Rectal smooth muscle tissue (tissue), 1 donor: ENCODE measurements at regions not wholly inside any gene's neighbourhood (a gene's known extent, or its start where the extent isn't known, plus 50 kb on each side); places are given as distances from the start of the nearest gene placed in this dataset.
"Not testable (repeated sequence)": the region's sequence is repeated elsewhere in the genome, so short reads cannot be mapped to it uniquely, and the experiment has no call there.

Source experiments
- H3K27ac ChIP-seq: one replicate; pipeline ENCODE4 v1.7.0; 2013; ENCODE audit warnings: low read depth, low read length, inconsistent platforms
- H3K27me3 ChIP-seq: one replicate; pipeline ENCODE4 v1.7.0; 2013; ENCODE audit warnings: low read length; ENCODE audit not compliant: control insufficient read depth, insufficient read depth
- H3K36me3 ChIP-seq: one replicate; pipeline ENCODE4 v1.7.0; 2013; ENCODE audit warnings: low read length; ENCODE audit not compliant: control insufficient read depth, insufficient read depth
- H3K4me1 ChIP-seq: one replicate; pipeline ENCODE4 v1.7.0; 2013; ENCODE audit warnings: low read length; ENCODE audit not compliant: control insufficient read depth, insufficient read depth
- H3K4me3 ChIP-seq: one replicate; pipeline ENCODE4 v1.7.0; 2013; ENCODE audit warnings: low read length
- H3K9ac ChIP-seq: one replicate; pipeline ENCODE4 v1.7.0; 2013; ENCODE audit warnings: low read length

DNA sequence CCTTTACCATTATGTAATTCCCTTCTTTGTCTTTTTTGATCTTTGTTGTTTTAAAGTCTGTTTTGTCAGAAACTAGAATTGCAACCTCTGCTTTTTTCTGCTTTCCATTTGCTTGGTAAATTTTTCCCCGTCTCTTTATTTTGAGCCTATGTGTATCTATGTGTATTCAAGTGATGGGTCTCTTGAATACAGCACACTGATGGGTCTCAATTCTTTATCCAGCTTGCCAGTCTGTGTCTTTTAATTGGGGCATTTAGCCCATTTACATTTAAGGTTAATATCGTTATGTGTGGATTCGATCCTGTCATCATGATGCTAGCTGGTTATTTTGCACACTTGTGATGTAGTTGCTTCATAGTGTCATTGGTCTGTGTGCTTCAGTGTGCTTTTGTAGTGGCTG, 240.9 kb downstream of the CDH26 start:
- H3K27ac ChIP-seq, H3K36me3 ChIP-seq, H3K4me3 ChIP-seq, H3K4me1 ChIP-seq, H3K9ac ChIP-seq, H3K27me3 ChIP-seq: not testable (repeated sequence)

DNA sequence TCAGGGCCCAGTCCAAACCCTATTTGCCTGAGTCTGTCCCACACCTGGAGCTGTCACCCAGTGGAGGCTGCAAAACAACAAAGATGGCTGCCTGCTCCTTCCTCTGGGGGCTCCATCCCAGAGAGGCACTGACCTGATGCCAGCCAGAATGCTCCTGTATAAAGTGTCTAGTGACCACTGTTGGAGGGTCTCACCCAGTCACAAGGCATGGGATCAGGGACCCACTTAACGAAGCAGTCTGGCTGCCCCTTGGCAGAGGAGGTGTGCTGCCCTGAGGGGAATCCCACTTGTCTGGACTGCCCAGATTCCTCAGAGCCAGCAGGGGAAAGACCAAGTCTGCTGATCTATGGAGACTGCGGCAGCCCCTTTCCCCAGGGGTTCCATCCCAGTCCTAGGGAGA, 241.6 kb downstream of the CDH26 start:
- Histone ChIP-seq H3K27ac (no peak overlapping the region), H3K4me1 (no peaks in the 10 kb centered on the region), H3K9ac (no peak overlapping the region), H3K36me3 (no peaks in the 10 kb centered on the region), H3K4me3 (no peak overlapping the region), H3K27me3 (no peaks in the 10 kb centered on the region)

DNA sequence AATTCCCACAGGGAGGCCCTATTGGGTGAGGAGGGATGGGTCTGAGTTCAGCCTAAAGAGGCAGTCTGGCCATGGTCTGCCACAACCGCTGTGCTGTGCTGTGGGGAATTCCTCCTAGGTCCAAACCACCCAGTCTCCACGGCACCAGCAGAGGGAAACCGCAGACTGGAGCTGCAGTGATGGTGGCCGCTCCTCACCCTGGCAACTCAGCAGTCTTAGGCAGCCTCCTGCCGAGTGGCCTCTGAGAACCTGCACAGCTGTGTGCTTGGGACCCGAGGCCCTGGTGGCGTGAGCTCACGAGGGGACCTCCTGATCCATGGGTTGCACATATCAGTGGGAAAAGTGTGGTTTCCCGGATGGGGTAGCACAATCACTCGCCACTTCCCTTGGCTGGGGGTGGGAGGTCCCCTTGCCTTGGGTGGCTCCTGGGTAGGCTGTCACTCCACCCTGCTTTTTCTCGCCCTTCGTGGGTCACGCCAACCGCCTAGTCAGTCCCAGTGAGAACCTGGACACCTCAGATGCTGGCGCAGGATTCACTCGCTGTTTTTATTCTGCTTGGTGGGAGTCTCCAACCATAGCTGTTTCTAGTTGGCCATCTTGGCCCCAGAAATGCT, 242.2 kb downstream of the CDH26 start:
- Histone ChIP-seq H3K36me3 (no peaks in the 10 kb centered on the region), H3K4me1 (no peaks in the 10 kb centered on the region), H3K27ac (no peak overlapping the region), H3K27me3 (no peaks in the 10 kb centered on the region), H3K9ac (no peak overlapping the region), H3K4me3 (no peak overlapping the region)

DNA sequence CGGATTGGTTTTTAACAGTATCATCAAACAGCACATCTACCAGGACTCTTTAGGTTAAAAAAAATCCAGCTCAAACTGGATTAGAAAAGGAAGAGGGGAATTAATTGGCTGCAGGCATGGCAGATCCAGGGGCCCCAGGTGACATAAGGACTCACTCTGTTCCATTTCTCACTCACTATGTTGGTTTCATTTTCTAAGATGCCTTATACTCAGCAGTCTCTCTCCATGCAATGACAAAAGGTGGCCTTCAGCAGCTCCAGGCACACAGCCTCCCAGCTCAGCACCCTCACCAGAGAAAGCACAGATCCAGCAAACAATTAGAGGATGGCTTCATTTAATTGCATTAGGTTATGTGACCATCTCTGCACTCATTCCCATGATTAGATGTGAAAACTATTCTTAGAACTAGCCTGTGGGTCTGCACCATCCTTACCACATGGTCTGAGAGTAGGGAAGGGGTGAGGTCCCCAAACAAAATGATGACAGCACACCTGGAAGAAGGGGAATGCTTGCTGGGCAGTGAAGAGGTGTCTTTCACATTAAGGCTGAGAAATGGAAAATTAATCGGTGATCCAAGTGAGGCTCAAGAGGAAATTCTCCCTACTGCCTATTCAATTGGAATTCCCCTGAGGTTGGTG, 243.1 kb downstream of the CDH26 start:
- Histone ChIP-seq H3K36me3 (no peaks in the 10 kb centered on the region), H3K27ac (no peak overlapping the region)

DNA sequence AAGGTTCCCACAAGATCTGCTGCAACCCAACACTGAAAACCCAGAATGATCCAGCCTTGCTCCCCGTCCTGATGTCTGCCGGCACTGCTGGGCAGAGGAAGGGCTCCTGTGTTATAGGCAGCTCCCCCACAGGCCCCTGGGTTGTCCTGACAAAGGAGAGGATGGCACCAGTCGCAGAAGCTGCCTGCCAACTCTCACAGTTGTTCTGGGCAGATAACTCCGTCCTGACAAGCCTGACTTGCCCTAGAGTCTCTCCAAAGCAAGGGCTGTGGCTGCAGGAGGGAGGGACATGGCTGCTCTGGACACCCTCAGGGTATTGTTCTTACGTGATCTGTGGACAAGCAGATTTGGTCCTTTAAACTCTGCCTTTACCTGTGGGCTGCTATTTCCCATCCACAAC, 243.8 kb downstream of the CDH26 start:
- no peaks in the 10 kb centered on the region for H3K4me1 ChIP-seq

More for the DNA sequence above, 243.1 kb downstream of the CDH26 start:
- no peaks in the 10 kb centered on the region for H3K27me3 ChIP-seq
- no peak overlapping the region for H3K9ac ChIP-seq
- no peaks in the 10 kb centered on the region for H3K4me1 ChIP-seq
- H3K4me3 ChIP-seq, result no peak overlapping the region

DNA sequence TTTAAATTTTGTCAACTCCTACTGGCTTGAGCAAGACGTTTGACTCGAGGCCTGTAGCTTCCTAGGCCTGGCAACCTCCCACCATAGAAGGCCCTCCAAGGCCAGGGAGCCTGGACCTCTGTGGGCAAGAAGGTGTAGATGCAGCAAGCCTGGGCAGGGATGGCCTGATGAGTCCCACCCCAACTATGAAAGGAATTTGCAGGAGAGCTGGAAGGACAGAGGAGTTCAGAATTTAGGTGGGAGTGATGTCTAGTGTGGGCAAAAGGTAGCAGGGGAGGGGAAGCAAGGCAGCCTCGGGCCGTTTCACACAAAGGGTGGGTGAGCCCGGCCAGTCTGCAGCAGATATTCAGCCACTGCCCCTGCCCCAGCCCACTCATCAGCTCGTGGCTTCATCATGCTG, 245.2 kb downstream of the CDH26 start:
- no peak overlapping the region for H3K27ac ChIP-seq
- no peak overlapping the region for H3K4me3 ChIP-seq
- H3K9ac ChIP-seq, result no peak overlapping the region
- no peaks in the 10 kb centered on the region for H3K36me3 ChIP-seq
- H3K4me1 ChIP-seq, result no peaks in the 10 kb centered on the region
- no peaks in the 10 kb centered on the region for H3K27me3 ChIP-seq

More for the DNA sequence above, 243.8 kb downstream of the CDH26 start:
- no peak overlapping the region for H3K4me3 ChIP-seq
- no peaks in the 10 kb centered on the region for H3K27me3 ChIP-seq
- H3K9ac ChIP-seq, result no peak overlapping the region
- H3K27ac ChIP-seq, result no peak overlapping the region
- no peaks in the 10 kb centered on the region for H3K36me3 ChIP-seq

DNA sequence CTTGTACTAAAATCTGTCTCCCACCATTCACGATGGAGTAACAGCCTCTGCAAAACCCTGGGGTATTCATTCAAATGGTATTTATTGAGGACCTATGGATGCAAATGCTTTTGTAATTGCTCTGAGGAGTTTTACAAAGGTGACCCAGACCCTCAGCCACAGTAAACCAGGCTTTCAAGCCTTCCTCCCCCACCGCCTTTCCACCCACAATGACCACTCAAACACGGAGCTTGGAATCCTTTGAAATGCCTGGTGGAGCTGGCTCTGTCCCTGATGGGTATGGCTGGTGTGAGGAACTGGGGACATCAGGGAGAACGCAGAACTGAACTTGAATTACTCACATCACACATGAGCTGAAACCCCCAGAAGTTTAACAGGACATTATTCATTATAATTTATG, 246.4 kb downstream of the CDH26 start:
- H3K4me1 ChIP-seq, result no peaks in the 10 kb centered on the region
- no peaks in the 10 kb centered on the region for H3K27me3 ChIP-seq
- H3K36me3 ChIP-seq, result no peaks in the 10 kb centered on the region
- no peak overlapping the region for H3K4me3 ChIP-seq
- no peak overlapping the region for H3K27ac ChIP-seq
- H3K9ac ChIP-seq, result no peak overlapping the region

DNA sequence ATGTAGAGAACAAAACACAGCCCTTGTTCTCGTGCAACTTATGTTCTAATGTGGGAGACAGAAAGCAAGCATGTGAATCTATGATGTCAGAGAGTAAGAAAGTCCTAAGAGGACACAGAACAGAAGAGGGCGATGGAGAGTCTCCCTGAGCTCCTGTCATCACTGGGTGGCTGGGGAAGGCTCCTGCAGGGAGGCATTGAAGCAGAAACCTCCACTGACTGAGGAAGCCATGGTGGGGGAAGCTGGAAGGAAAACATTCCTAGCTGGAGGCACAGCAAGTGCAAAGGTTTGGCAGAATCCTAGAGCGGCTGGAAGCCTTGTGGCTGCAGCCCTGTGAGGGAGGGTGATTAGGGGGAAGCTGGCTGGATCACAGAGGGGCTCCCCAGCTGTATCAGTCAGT, 248.0 kb downstream of the CDH26 start:
- Histone ChIP-seq H3K9ac (no peak overlapping the region), H3K27ac (no peak overlapping the region), H3K4me3 (no peak overlapping the region), H3K4me1 (no peaks in the 10 kb centered on the region), H3K36me3 (no peaks in the 10 kb centered on the region), H3K27me3 (no peaks in the 10 kb centered on the region)

DNA sequence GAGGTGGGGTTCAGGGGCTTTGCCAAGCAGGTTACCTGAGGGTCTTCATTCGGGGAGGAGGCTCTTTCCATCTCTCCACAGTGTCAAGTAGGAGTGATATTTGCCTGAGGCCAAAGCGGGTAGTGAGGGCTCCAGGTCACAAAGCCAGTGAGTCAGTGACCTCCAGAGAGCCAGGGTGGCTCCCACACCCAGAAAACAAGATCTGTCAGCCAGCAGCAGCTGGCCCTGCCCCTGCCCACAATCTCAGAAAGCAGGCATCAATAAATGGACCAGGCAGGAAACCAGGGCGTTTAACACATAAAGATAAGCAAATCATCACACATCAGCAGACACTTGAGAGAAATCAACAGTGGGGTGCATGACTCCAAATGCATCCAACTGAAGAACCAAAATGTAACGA, 250.8 kb downstream of the CDH26 start:
- no peak overlapping the region for H3K27ac ChIP-seq
- H3K4me3 ChIP-seq, result no peak overlapping the region
- no peaks in the 10 kb centered on the region for H3K36me3 ChIP-seq
- peaks cover 2% of the 10 kb centered on the region for H3K27me3 ChIP-seq
- H3K4me1 ChIP-seq, result no peaks in the 10 kb centered on the region
- H3K9ac ChIP-seq, result no peak overlapping the region

DNA sequence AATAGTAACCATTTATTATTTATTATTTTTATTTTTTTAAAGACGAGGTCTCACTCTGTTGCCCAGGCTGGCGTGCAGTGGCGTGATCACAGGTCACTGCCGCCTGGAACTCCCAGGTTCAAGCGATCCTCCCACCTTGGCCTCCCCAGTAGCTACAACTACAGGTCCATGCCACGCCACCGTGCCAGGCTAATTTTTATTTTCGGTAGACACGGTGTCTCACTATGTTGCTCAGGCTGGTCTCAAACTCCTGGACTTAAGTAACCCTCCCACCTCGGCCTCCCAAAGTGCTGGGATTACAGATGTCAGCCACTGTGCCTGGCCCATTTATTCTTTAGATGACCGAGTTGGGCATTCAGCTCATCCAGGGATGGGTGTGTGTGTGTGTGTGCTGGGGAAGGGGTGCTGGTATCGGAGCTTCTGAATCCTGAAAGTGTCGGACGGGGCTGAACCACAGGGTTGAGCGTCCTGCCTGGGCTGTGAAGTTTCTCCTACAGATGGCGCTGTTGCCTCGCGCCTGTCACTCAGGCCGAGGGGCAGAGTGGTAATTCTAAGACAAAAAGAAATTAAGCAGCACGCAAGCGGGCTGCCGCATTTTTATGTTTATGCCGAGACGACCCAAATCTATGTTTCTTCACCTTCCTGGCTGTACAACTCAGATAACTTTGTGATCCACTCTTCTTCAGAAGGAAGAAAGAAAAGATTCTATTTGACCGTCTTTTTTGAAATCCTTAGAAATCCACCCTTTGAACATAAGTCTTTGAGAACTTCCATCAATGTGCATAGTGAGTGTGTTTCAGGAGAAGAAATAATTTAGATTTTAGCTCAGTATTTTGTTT, 252.8 kb downstream of the CDH26 start:
- Histone ChIP-seq H3K36me3 (no peaks in the 10 kb centered on the region), H3K9ac (no peak overlapping the region), H3K4me1 (no peaks in the 10 kb centered on the region), H3K27ac (no peak overlapping the region), H3K27me3 (peaks cover 2% of the 10 kb centered on the region), H3K4me3 (no peak overlapping the region)

DNA sequence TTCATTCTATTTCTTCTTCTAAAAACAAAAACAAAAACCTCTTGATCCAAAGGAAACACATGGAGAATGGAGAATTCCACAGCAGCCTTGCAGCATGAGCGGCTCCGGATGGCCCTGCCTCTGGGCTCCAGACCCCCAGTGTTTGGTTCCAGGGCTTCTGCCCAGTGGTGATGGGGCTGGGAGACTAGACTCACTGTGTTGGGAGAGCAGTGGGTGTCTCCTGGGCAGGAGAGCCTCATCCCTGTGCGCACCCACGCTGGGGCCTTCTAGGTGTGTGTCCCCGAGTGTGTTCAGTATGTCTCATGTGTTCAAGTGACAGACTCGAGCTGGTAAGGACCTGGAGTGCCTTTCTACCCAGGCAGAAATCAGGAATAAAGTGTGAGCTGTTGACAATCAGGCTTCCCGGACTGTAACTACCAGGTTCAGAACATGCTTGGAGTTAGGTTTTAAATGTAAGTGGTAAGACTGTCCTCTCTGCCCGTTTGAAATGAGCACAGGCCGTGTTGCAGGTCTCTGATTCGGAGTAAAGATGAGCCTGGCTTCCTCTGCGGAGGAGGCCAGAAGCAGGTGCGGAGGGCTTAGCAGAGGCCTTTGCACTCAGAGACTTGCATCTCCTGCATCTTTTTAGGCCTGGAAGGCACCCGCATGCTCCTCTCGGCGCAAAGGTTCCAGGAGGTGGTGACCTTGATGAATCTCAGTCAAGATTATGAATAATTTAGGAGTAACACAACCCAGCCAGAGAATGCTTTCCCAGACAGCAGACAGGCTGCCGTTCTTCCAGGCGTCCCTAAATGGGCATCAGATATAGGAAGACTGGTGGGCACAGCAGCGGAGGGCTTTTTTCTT, 253.6 kb downstream of the CDH26 start:
- Histone ChIP-seq H3K4me1 (no peaks in the 10 kb centered on the region), H3K27ac (no peak overlapping the region), H3K27me3 (peaks cover 2% of the 10 kb centered on the region), H3K9ac (no peak overlapping the region), H3K4me3 (no peak overlapping the region), H3K36me3 (no peaks in the 10 kb centered on the region)

DNA sequence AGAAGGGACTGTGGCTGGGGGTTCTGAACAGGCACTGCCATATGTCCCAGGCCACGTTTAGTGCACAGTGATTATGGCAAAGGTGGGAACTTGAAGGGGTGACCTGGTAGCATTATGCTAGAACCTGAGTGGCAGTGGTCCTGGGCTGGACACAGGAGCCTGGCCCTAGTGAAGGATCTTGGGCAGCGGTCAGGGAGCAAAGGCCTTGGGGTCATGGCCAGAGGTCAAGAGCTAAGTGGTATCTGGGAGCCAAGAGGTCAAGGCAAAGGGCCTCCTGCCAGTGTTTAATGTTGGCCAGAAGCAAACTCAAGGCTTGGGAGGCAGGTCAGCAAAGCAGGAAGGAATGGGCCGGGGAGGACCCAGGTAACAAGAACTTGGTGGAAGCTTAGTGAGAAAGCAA, 254.5 kb downstream of the CDH26 start:
- no peaks in the 10 kb centered on the region for H3K36me3 ChIP-seq
- no peak overlapping the region for H3K4me3 ChIP-seq
- no peaks in the 10 kb centered on the region for H3K4me1 ChIP-seq
- peaks cover 2% of the 10 kb centered on the region for H3K27me3 ChIP-seq
- no peak overlapping the region for H3K9ac ChIP-seq
- H3K27ac ChIP-seq, result no peak overlapping the region
